NCI-H1092 treated with DMSO at 0.1 percent for 48 hours (cell line): ENCODE measurements at regions not wholly inside any gene's neighbourhood (a gene's known extent, or its start where the extent isn't known, plus 50 kb on each side); places are given as distances from the start of the nearest gene placed in this dataset.
"Not testable (repeated sequence)": the region's sequence is repeated elsewhere in the genome, so short reads cannot be mapped to it uniquely, and the experiment has no call there.

Experiments
- DNase-seq: peaks from one replicate; lab custom pipeline; 2025; lab: John Stamatoyannopoulos, UW

DNA sequence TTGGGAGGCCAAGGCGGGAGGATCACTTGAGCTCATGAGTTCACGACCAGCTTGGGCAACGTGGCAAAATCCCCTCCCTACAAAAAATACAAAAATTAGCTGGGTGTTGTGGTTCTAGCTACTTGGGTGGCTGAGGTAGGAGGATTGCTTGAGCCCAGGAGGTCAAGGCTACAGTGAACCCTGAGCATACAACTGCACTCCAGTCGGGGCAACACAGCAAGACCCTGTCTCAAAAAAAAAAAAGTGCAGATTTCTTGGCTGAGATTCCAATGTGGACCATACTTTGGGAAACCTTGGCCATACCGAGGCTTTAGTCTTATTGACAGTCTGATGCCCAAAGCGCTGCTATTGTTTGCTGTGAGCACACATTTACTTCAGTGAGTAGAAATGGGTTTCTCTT, 113.6 kb upstream of the CLINT1 start:
- DNase-seq, result no peak

DNA sequence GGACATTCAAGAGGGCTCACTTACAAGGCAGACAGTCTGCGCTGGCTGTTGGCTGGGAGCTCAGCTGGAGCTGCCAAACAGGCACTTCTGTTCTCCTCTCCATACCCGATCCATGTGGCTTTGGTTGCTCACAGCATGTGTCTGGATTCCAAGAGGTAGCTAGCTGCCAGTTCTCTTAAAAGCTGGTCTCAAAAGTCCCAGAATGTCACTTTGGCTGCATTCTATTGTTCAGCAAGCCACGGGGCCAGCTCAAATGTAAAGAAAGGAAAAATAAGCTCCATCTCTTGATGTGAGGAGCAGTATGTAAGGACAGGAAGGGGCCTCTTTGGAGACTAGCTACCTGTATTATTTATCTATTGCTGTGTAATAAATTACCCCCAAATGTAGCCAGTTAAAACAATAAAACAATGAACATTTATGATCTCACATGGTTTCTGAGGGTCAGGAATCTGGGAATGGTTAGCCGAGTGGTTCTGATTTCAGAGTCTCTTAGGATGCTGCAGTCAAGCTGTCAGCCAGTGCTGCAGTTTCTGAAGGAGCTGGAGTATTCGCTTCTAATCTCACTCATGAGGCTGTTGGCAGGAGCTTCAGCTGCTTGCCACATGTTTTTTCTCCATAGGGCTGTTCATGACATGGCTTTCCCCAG, 112.7 kb upstream of the CLINT1 start:
- peak; percentile 81 for DNase-seq

GRCh38 chr5:157968570-157968969, 109.6 kb upstream of the CLINT1 start:
- DNase-seq, result not testable (repeated sequence)

DNA sequence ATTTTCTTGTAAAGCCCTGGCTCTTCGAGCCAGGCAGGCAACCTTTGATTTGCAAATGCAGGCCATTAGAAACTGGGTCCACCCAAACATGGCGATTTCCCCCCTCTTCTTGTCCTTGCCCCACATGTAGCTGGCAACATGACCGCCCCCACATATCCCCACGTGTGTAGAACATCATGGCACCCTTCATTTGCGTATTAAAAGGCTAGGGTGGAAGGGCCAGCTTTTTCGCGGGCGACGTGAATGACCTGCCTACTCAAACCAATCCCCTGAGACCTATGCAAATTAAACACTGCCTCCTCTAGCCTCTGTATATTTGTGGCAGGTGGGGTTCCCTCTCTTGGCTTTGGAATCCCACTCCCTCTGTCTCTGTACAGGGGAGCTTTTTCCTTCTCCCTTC, 107.0 kb upstream of the CLINT1 start:
- DNase-seq, result no peak

GRCh38 chr5:157965040-157965678, 106.2 kb upstream of the CLINT1 start:
- DNase-seq, result no peak

DNA sequence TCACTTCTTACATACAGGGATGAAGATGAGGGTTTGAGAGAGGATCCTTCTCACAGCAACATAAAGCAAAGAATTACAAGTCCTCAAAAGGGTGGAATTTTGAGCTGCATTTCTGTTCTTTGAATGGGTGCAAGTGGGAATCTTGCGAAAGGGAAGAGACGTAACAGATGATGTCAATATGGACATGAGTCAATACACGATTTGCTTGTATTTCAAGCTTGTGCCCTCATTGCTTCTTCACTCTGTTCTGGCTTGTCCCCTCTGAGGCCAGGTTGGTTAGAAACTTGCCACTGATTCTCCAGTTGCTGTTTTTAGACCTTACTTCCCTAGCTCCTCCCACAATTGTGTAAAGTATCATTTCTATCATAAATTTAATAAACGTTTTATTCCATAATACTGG, 104.8 kb upstream of the CLINT1 start:
- DNase-seq, result no peak

GRCh38 chr5:157963244-157963643, 104.3 kb upstream of the CLINT1 start:
- DNase-seq, result no peak

DNA sequence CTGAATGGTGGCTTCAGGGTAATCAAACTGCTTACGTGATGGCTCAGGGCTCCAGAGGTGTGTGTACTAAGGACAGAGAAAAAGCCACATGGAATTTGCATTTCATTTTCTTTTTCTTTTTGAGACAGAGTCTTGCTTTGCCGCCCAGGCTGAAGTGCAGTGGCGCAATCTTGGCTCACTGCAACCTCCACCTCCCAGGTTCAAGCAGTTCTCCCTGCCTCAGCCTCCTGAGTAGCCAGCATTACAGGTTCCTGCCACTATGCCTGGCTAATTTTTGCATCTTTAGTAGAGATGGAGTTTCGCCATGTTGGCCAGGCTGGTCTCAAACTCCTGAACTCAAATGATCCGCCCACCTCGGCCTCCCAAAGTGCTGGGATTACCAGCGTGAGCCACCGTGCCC, 103.7 kb upstream of the CLINT1 start:
- not testable (repeated sequence) for DNase-seq

- peak; percentile 59 for DNase-seq
Measured at GRCh38 chr5:157961896-157962590, 103.1 kb upstream of the CLINT1 start.

DNA sequence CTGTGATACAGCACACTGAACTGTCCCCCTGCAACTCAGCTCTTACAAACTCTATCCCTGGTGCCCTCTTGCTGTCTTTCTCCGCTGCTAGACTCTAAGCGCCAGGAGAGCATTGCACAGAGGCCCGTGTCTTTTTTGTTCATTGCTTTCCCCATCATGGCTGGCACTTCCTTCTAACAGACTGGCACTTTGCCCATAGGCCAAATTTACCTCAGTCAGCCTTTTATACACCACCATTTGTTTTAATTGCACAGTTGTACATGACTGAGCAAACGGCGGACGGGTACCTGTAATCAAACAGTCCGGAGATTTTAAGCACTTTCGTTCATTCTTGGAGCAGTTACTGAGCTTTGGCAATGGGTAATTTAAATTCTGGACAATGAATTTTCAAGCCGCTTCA, 102.2 kb upstream of the CLINT1 start:
- DNase-seq, result peak; percentile 80

DNA sequence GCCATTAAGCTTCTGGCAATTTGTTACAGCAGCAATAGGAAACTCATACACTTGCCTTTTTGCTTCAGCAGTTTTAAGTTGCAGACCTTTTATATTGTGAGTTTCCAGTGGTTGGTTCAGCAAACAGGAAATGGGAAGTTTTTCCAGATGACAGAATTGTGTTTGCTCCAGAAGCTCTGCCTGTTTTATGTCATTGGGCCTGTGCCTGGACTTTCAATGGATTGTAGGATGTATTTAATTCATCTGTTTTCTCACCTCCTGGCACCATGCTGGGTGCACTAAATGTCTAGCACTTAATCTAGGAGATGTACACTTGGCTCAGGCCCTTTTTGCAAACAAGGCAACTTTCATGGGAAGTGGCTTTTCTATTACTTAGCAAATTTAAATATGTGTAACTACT, 100.4 kb upstream of the CLINT1 start:
- DNase-seq, result peak; percentile 47

DNA sequence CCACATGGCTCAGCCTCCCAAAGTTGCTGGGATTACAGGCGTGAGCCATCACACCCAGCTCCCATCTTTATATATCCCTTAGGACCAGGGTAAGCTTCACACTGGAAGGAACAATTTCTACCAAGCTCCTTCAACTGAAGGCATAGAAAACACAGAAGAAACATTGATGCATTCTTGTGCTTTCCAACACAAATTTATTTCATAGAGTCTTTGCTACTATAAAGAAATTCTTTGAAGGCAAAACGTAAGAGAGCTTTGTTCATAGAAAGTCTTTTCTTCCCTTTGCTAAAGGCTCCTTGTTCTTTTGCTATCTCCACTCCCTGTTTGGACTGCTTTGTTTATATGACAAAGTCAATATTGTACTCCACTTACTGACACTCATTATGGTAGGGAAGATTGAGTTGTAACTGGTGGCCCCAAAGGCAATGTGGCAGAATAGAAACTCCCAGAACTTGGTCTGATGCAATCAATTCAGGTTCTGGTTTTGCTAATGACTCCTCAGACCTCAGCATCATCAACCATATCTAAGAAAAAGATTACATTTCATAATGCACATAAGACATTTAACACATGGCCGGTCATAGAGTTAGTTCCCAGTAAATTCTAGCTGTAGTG, 97.4 kb upstream of the CLINT1 start:
- no peak for DNase-seq

GRCh38 chr5:157955541-157956172, 96.7 kb upstream of the CLINT1 start:
- DNase-seq, result no peak

GRCh38 chr5:157952374-157952685, 93.4 kb upstream of the CLINT1 start:
- no peak for DNase-seq

GRCh38 chr5:157951673-157952373, 92.9 kb upstream of the CLINT1 start:
- no peak for DNase-seq

GRCh38 chr5:157949520-157949919, 90.6 kb upstream of the CLINT1 start:
- DNase-seq, result no peak

DNA sequence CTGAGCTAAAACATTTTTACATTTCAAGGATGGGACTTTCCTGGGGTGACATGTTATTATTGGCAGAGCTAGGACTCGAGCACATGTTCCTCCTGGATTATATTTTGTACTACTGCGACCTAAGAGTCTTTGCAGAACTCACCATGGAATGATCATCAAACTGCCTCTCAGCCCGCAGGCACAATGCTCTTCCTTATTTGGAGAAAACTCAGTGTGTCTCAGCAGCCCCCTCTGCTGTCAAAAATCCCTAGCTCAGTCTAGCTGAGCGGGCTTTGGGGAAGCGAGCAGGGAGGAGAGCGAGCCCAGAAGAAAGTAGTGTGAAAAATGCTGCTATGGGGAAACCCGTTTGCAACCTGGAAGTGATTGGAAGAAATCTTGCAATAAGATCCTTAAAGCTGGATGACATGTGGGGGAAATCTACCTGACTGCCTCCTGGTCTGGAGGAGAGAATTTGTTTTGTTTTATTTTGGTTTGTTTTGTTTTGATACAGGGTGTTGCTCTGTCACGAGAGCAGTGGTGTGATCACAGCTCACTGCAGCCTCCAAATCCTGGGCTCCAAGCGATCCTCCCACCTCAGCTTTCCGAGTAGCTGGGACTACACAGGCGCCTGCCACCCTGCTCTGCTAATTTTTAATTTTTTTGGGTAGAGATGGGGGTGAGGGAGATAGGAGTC, 89.9 kb upstream of the CLINT1 start:
- DNase-seq, result peak; percentile 73

GRCh38 chr5:157947156-157947555, 88.2 kb upstream of the CLINT1 start:
- no peak for DNase-seq

- DNase-seq, result not testable (repeated sequence)
Measured at GRCh38 chr5:157945822-157946221, 86.9 kb upstream of the CLINT1 start.

DNA sequence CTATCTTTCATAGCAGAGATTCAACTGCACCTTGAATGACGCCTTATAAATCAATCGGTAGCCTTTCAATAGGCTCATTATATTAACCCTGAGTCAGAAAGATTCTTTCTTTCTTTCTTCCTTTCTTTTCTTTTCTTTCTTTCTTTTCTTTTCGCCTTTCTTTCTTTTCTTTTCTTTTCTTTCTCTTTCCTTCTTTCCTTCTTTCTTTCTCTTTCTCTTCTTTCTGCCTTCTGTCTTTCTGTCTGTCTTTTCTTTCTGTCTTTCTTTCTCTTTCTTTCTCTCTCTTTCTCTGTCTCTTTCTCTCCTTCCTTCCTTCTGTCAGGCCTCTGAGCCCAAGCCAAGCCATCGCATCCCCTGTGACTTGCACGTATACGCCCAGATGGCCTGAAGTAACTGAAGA, 86.0 kb upstream of the CLINT1 start:
- no peak for DNase-seq

DNA sequence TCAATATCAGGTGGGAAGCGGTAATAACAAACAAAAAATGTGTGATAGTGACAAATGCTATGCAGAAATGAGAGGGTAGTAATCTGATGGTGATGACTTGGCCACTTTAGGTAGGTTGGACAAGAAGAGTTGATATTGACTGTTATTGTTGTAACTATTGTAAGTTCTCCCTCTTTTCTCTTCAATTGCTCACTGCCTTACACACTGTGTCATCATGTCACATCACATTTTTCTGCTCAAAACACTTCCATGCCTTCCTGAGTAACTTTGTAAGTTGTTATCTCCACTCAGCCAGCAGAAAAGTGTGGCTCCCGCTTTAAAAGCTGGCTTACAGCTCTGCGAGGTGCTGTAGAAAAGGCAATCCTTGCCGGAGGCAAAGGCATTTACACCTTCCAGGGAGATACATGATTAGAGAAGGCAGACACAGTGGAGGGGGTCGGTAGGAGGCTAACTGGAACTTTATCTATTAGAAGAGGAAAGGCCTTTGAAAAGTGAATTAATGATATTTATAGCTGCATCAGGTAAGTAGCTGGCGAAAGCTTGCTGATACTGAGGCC, 85.2 kb upstream of the CLINT1 start:
- DNase-seq, result no peak
